H1 (cell line): ENCODE measurements at regions not wholly inside any gene's neighbourhood (a gene's known extent, or its start where the extent isn't known, plus 50 kb on each side); places are given as distances from the start of the nearest gene placed in this dataset.
A peak's percentile ranks its signal among the peaks of the same experiment; 100 is the strongest.

Experiments used
- CTCF ChIA-PET: fragments of 300-600 bp; sonication (Branson Sonifier 250); formaldehyde crosslinking; loops from one replicate; lab custom pipeline; 2021; ENCODE audit not compliant: partially characterized antibody; lab: Charles Lee
- POLR2A ChIA-PET: fragments of 300-600 bp; sonication (Branson Sonifier 250); formaldehyde crosslinking; loops from one replicate; lab custom pipeline; 2021; ENCODE audit warnings: inconsistent platforms; ENCODE audit not compliant: partially characterized antibody; lab: Charles Lee
- DNase-seq, 2 experiments: peaks; one replicate each; pipeline versions ENCODE4 v3.0.0 to v3.0.0-alpha.2; 2010 to 2022; ENCODE audit warnings: low spot score in 2 of 2, low read depth in 1 of 2, mixed read lengths in 1 of 2
- FAIRE-seq: peaks from 2 replicates; lab custom pipeline; 2011; peaks lifted over from hg19 to GRCh38; lab: Jason Lieb, UNC
- H2AFZ ChIP-seq: 2 replicates; pipeline ENCODE4 v1.8.1; 2012; ENCODE audit warnings: low read length, inconsistent platforms
- H2AK5ac ChIP-seq: 2 replicates; pipeline ENCODE4 v1.6.1; 2013; ENCODE audit warnings: low read depth, low read length
- H2BK120ac ChIP-seq: replicated peaks from 2 replicates; pipeline ENCODE3; 2013; ENCODE audit warnings: low read depth, low read length, inconsistent platforms
- H2BK12ac ChIP-seq: 2 replicates; pipeline ENCODE4 v1.6.1; 2013; ENCODE audit warnings: low read depth, low read length
- H2BK15ac ChIP-seq: 2 replicates; pipeline ENCODE4 v1.6.1; 2013; ENCODE audit warnings: low read length
- H2BK20ac ChIP-seq: 2 replicates; pipeline ENCODE4 v1.6.1; 2013; ENCODE audit warnings: low read length
- H2BK5ac ChIP-seq: 2 replicates; pipeline ENCODE4 v1.6.1; 2013; ENCODE audit warnings: low read depth, low read length
- H3K14ac ChIP-seq: 2 replicates; pipeline ENCODE4 v1.6.1; 2013; ENCODE audit warnings: inconsistent platforms; ENCODE audit not compliant: insufficient read length
- H3K18ac ChIP-seq: 2 replicates; pipeline ENCODE4 v1.6.1; 2013; ENCODE audit warnings: low read length; ENCODE audit errors: extremely low read depth
- H3K23ac ChIP-seq: 2 replicates; pipeline ENCODE4 v1.6.1; 2013; ENCODE audit warnings: inconsistent platforms; ENCODE audit not compliant: insufficient read length
- H3K23me2 ChIP-seq: 2 replicates; pipeline ENCODE4 v1.6.1; 2013; ENCODE audit warnings: low read depth, low read length
- H3K27ac ChIP-seq: 2 replicates; pipeline ENCODE4 v1.6.1; 2011; ENCODE audit warnings: low read depth, low read length, inconsistent platforms
- H3K27me3 ChIP-seq, 4 experiments: replicated peaks in 1 of 4; 1 replicate in 1 of 4; 2 replicates in 3 of 4; pipeline versions ENCODE4 v1.6.1 to v1.8.1; 2011 to 2013; ENCODE audit warnings: low read length in 3 of 4, mild to moderate bottlenecking in 3 of 4, inconsistent platforms in 2 of 4, mixed read lengths in 2 of 4, moderate library complexity in 1 of 4; ENCODE audit not compliant: control insufficient read depth in 3 of 4, insufficient read depth in 3 of 4; ENCODE audit errors: extremely low read depth in 1 of 4
- H3K36me3 ChIP-seq, 4 experiments: 2 replicates each; pipeline versions ENCODE4 v1.6.1 to v1.8.1; 2011 to 2013; ENCODE audit warnings: mild to moderate bottlenecking in 4 of 4, low read length in 3 of 4, moderate library complexity in 2 of 4, control low read depth in 1 of 4, inconsistent platforms in 1 of 4; ENCODE audit not compliant: insufficient read depth in 4 of 4, control insufficient read depth in 2 of 4
- H3K4ac ChIP-seq: replicated peaks from 2 replicates; pipeline ENCODE3; 2013; ENCODE audit warnings: low read length, low read depth, mixed read lengths, inconsistent platforms; ENCODE audit not compliant: insufficient read length
- H3K4me1 ChIP-seq, 4 experiments: replicated peaks in 1 of 4; 1 replicate in 1 of 4; 2 replicates in 3 of 4; pipeline versions ENCODE4 v1.6.1 to v1.8.1; 2011 to 2013; ENCODE audit warnings: low read length in 3 of 4, inconsistent platforms in 2 of 4, mixed read lengths in 1 of 4; ENCODE audit not compliant: insufficient read depth in 4 of 4, control insufficient read depth in 3 of 4
- H3K4me2 ChIP-seq, 2 experiments: 2 replicates each; pipeline versions ENCODE4 v1.6.1 to v1.8.1; 2011 to 2013; ENCODE audit warnings: low read depth in 2 of 2, low read length in 2 of 2, control low read depth in 1 of 2, inconsistent platforms in 1 of 2, mild to moderate bottlenecking in 1 of 2; ENCODE audit not compliant: insufficient read depth in 1 of 2
- H3K4me3 ChIP-seq, 4 experiments: fragments of 200-600, 300-600 bp in 1 of 4; sonication (generic), shearing (Covaris generic), sonication (Bioruptor Twin) in 1 of 4; 2 replicates each; pipeline versions ENCODE4 v1.5.1 to v1.8.1; 2011 to 2016; ENCODE audit warnings: low read length in 4 of 4, low read depth in 3 of 4, control low read depth in 2 of 4, inconsistent platforms in 2 of 4, mild to moderate bottlenecking in 2 of 4, mixed read lengths in 1 of 4, moderate library complexity in 1 of 4; ENCODE audit not compliant: insufficient read depth in 2 of 4; ENCODE audit errors: extremely low read depth in 1 of 4
- H3K56ac ChIP-seq: replicated peaks from 2 replicates; pipeline ENCODE3; 2013; ENCODE audit warnings: low read depth, mild to moderate bottlenecking, mixed read lengths, low read length, inconsistent platforms; ENCODE audit not compliant: insufficient read length
- H3K79me1 ChIP-seq: 2 replicates; pipeline ENCODE4 v1.6.1; 2013; ENCODE audit warnings: low read depth, low read length, control low read depth
- H3K79me2 ChIP-seq, 2 experiments: 2 replicates each; pipeline versions ENCODE4 v1.6.1 to v1.8.1; 2012 to 2013; ENCODE audit warnings: low read length in 2 of 2, mild to moderate bottlenecking in 2 of 2, inconsistent platforms in 1 of 2; ENCODE audit not compliant: insufficient read depth in 2 of 2, control insufficient read depth in 1 of 2
- H3K9ac ChIP-seq, 4 experiments: replicated peaks in 1 of 4; 1 replicate in 1 of 4; 2 replicates in 3 of 4; pipeline versions ENCODE4 v1.6.1 to v1.8.1; 2011 to 2013; ENCODE audit warnings: low read depth in 3 of 4, low read length in 3 of 4, control low read depth in 2 of 4, mild to moderate bottlenecking in 2 of 4, moderate library complexity in 2 of 4, inconsistent platforms in 1 of 4; ENCODE audit errors: extremely low read depth in 1 of 4
- H3K9me3 ChIP-seq, 2 experiments: 2 replicates each; pipeline versions ENCODE4 v1.6.1 to v1.8.1; 2012 to 2013; ENCODE audit warnings: mild to moderate bottlenecking in 2 of 2, moderate library complexity in 2 of 2, control low read depth in 1 of 2, inconsistent platforms in 1 of 2, low read depth in 1 of 2, low read length in 1 of 2, mixed read lengths in 1 of 2; ENCODE audit not compliant: insufficient read depth in 2 of 2
- H4K20me1 ChIP-seq, 2 experiments: replicated peaks in 1 of 2; 2 replicates each; pipeline versions ENCODE3 to v1.8.1; 2011 to 2013; ENCODE audit warnings: inconsistent platforms in 2 of 2, low read length in 2 of 2, mild to moderate bottlenecking in 1 of 2; ENCODE audit not compliant: insufficient read depth in 2 of 2, control insufficient read depth in 1 of 2
- H4K5ac ChIP-seq: 2 replicates; pipeline ENCODE4 v1.6.1; 2013; ENCODE audit warnings: low read length, low read depth, mixed read lengths, inconsistent platforms; ENCODE audit not compliant: insufficient read length
- H4K8ac ChIP-seq: 2 replicates; pipeline ENCODE4 v1.8.0; 2013; ENCODE audit warnings: mild to moderate bottlenecking, moderate library complexity, low read length, inconsistent platforms; ENCODE audit not compliant: insufficient read depth; ENCODE audit errors: extremely low read depth
- H4K91ac ChIP-seq: replicated peaks from 2 replicates; pipeline ENCODE3; 2013; ENCODE audit warnings: low read length, mixed read lengths, inconsistent platforms; ENCODE audit not compliant: insufficient read length
- CTCF ChIP-seq, 3 experiments: IDR thresholded peaks; 1 replicate in 2 of 3; 2 replicates in 1 of 3; pipeline versions ENCODE4 v1.5.1 to v1.6.1; 2011; ENCODE audit warnings: low read length in 3 of 3, mild to moderate bottlenecking in 3 of 3, inconsistent platforms in 2 of 3, low read depth in 1 of 3, moderate library complexity in 1 of 3; ENCODE audit not compliant: insufficient read depth in 1 of 3; ENCODE audit errors: control extremely low read depth in 1 of 3
- RAD21 ChIP-seq, 2 experiments: IDR thresholded peaks in 1 of 2; conservative IDR thresholded peaks in 1 of 2; 2 replicates each; pipeline ENCODE4 v1.6.1; 2011; ENCODE audit warnings: low read depth in 2 of 2, low read length in 2 of 2, improper control_type of control experiment in 1 of 2, inconsistent platforms in 1 of 2, mild to moderate bottlenecking in 1 of 2, moderate library complexity in 1 of 2
- RFX5 ChIP-seq: IDR thresholded peaks from 2 replicates; pipeline ENCODE4 v1.6.1; 2011; ENCODE audit warnings: low read depth, low read length, improper control_type of control experiment, borderline replicate concordance
- WGBS, 2 experiments: shearing (Covaris generic) in 1 of 2; methylation state at CpG; one replicate each; pipeline versions ENCODE4 v1.1.6 to v1.1.7; 2013 to 2015; ENCODE audit warnings: low lambda C conversion rate in 2 of 2, mixed read lengths in 2 of 2, inconsistent platforms in 1 of 2, low coverage in 1 of 2, missing lambda C conversion rate in 1 of 2; ENCODE audit not compliant: insufficient replicate concordance in 2 of 2, insufficient coverage in 1 of 2, insufficient read length in 1 of 2; ENCODE audit errors: extremely low coverage in 1 of 2, missing lambda C conversion rate in 1 of 2; 5-methylcytosine and 5-hydroxymethylcytosine counted together

- 91% methylated on average over 5 of the region's 5 CpGs; no CpG with 5 or more reads in 1 of the 2 experiments for WGBS, 2 experiments
- Histone ChIP-seq H3K18ac (no peak overlapping the region), H3K14ac (no peak overlapping the region), H4K8ac (no peak overlapping the region), H3K56ac (no peak overlapping the region), H3K27me3 (no peaks in the 10 kb centered on the region), H3K23ac (no peak overlapping the region), H2BK15ac (no peak overlapping the region), H3K4me3 (no peak overlapping the region), H3K9ac (no peak overlapping the region), H3K9me3 (peaks cover 0 to 3% of the 10 kb centered on the region in 2 experiments; a peak in 1 of 4 replicates), H4K5ac (no peak overlapping the region), H3K27ac (no peak overlapping the region), H2BK120ac (no peak overlapping the region), H4K20me1 (no peaks in the 10 kb centered on the region), H3K79me2 (no peaks in the 10 kb centered on the region), H3K4me2 (no peak overlapping the region), H2BK5ac (no peak overlapping the region), H2AFZ (no peak overlapping the region), H2BK12ac (no peak overlapping the region), H4K91ac (no peak overlapping the region), H3K36me3 (no peaks in the 10 kb centered on the region), H2AK5ac (no peak overlapping the region), H3K4me1 (peaks cover 0 to 15% (median 3%) of the 10 kb centered on the region in 4 experiments; a peak in 4 of 7 replicates), H3K4ac (no peak overlapping the region), H2BK20ac (no peak overlapping the region), H3K79me1 (no peaks in the 10 kb centered on the region), H3K23me2 (no peaks in the 10 kb centered on the region)
- CTCF ChIA-PET, result interaction anchor here (0.6 to 1.4 kb wide), 8 partner anchors 9 to 1384 kb away, joined by 3 to 7 read pairs (median 3); no protein-coding TSS in a partner anchor
- POLR2A ChIA-PET, result interaction anchor here (1.3 kb wide), 1 partner anchor 28 kb away, joined by 3 read pairs; no protein-coding TSS in a partner anchor
- DNase-seq, result no peak
- TF ChIP-seq CTCF (IDR thresholded peaks at IDR 0.05; ENCODE audit: control extremely low read depth in 1 of 3, insufficient read depth in 1 of 3, low read depth in 1 of 3, low read length in 3 of 3), result peak in 1 of 3 experiments; percentile 13; a peak in 1 of 4 replicates
- TF ChIP-seq RAD21 (IDR thresholded peaks at IDR 0.05 in 1 of 2, conservative IDR thresholded peaks at IDR 0.05 in 1 of 2; ENCODE audit: low read depth in 2 of 2, low read length in 2 of 2), result peak in 1 of 2 experiments; percentile 10; a peak in 1 of 4 replicates
- no peak for TF ChIP-seq RFX5
- peak; percentile 55 for FAIRE-seq
Measured at GRCh38 chr13:81142306-81142999, 801.5 kb upstream of the SPRY2 start.
